Osteoblast (primary cell): ENCODE measurements at regions not wholly inside any gene's neighbourhood (a gene's known extent, or its start where the extent isn't known, plus 50 kb on each side); places are given as distances from the start of the nearest gene placed in this dataset.

ENCODE experiments used
- DNase-seq: peaks from one replicate; pipeline ENCODE4 v3.0.0; 2011; ENCODE audit warnings: low spot score, mixed read lengths; ENCODE audit not compliant: insufficient read length; ENCODE audit errors: missing footprints
- H2AFZ ChIP-seq: 2 replicates; pipeline ENCODE4 v1.6.0; 2011; ENCODE audit warnings: mild to moderate bottlenecking, low read length
- H3K27ac ChIP-seq: 2 replicates; pipeline ENCODE4 v1.5.1; 2011; ENCODE audit warnings: mild to moderate bottlenecking, low read depth, low read length, moderate library complexity
- H3K27me3 ChIP-seq: 2 replicates; pipeline ENCODE4 v1.6.0; 2012; ENCODE audit warnings: mild to moderate bottlenecking, control low read depth, inconsistent platforms, low read length, moderate library complexity; ENCODE audit not compliant: insufficient read depth
- H3K36me3 ChIP-seq: 2 replicates; pipeline ENCODE4 v1.5.1; 2011; ENCODE audit warnings: mild to moderate bottlenecking, low read length, control low read depth, moderate library complexity; ENCODE audit not compliant: insufficient read depth
- H3K4me1 ChIP-seq: 2 replicates; pipeline ENCODE4 v1.5.1; 2011; ENCODE audit warnings: mild to moderate bottlenecking, low read length, control low read depth, moderate library complexity; ENCODE audit not compliant: insufficient read depth
- H3K4me2 ChIP-seq: 2 replicates; pipeline ENCODE4 v1.6.0; 2011; ENCODE audit warnings: mild to moderate bottlenecking, low read length; ENCODE audit not compliant: insufficient read depth
- H3K4me3 ChIP-seq: fragments of 200-600 bp; sonication (generic); 3 replicates; pipeline ENCODE4 v1.5.1; 2012; ENCODE audit warnings: mild to moderate bottlenecking, low read length, inconsistent platforms; ENCODE audit not compliant: insufficient read depth
- H3K79me2 ChIP-seq: 2 replicates; pipeline ENCODE4 v1.6.0; 2012; ENCODE audit warnings: mild to moderate bottlenecking, low read length, control low read depth, inconsistent platforms; ENCODE audit not compliant: insufficient read depth
- H3K9me3 ChIP-seq: 2 replicates; pipeline ENCODE4 v1.5.1; 2011; ENCODE audit warnings: low read depth, low read length, control low read depth
- H4K20me1 ChIP-seq: 2 replicates; pipeline ENCODE4 v1.6.0; 2012; ENCODE audit warnings: mild to moderate bottlenecking, low read length, control low read depth; ENCODE audit not compliant: insufficient read depth
- TF ChIP-seq, protein P1 (sequence below): IDR thresholded peaks from 2 replicates; pipeline ENCODE4 v1.5.1; 2011; ENCODE audit warnings: mild to moderate bottlenecking, low read depth, low read length, moderate library complexity; ENCODE audit errors: extremely low read depth

- peak; percentile 84 for DNase-seq
- Histone ChIP-seq H3K79me2 (no peaks in the 10 kb centered on the region), H2AFZ (peak overlapping the region; percentile 71), H3K4me1 (peaks cover 46% of the 10 kb centered on the region), H3K4me2 (peak overlapping the region; percentile 57), H3K9me3 (no peaks in the 10 kb centered on the region), H3K27ac (peak overlapping the region; percentile 84), H3K4me3 (no peak overlapping the region), H4K20me1 (no peaks in the 10 kb centered on the region), H3K36me3 (no peaks in the 10 kb centered on the region), H3K27me3 (no peaks in the 10 kb centered on the region)
- TF ChIP-seq, protein P1, sequence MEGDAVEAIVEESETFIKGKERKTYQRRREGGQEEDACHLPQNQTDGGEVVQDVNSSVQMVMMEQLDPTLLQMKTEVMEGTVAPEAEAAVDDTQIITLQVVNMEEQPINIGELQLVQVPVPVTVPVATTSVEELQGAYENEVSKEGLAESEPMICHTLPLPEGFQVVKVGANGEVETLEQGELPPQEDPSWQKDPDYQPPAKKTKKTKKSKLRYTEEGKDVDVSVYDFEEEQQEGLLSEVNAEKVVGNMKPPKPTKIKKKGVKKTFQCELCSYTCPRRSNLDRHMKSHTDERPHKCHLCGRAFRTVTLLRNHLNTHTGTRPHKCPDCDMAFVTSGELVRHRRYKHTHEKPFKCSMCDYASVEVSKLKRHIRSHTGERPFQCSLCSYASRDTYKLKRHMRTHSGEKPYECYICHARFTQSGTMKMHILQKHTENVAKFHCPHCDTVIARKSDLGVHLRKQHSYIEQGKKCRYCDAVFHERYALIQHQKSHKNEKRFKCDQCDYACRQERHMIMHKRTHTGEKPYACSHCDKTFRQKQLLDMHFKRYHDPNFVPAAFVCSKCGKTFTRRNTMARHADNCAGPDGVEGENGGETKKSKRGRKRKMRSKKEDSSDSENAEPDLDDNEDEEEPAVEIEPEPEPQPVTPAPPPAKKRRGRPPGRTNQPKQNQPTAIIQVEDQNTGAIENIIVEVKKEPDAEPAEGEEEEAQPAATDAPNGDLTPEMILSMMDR = peak; percentile 29
Observed at GRCh38 chr6:110534731-110535492, 58.5 kb upstream of the SLC22A16 start.

GRCh38 chr6:110532431-110532830, 56.0 kb upstream of the SLC22A16 start:
- Histone ChIP-seq H2AFZ (no peak overlapping the region), H3K27me3 (no peaks in the 10 kb centered on the region), H3K9me3 (no peaks in the 10 kb centered on the region), H4K20me1 (no peaks in the 10 kb centered on the region), H3K36me3 (no peaks in the 10 kb centered on the region), H3K4me1 (peaks cover 62% of the 10 kb centered on the region), H3K4me3 (no peak overlapping the region), H3K79me2 (no peaks in the 10 kb centered on the region), H3K4me2 (no peak overlapping the region), H3K27ac (no peak overlapping the region)
- DNase-seq = no peak
- TF ChIP-seq, protein P1 = no peak

GRCh38 chr6:110530671-110531070, 54.3 kb upstream of the SLC22A16 start:
- no peaks in the 10 kb centered on the region for H3K36me3 ChIP-seq
- H4K20me1 ChIP-seq = no peaks in the 10 kb centered on the region
- DNase-seq = no peak
- no peaks in the 10 kb centered on the region for H3K27me3 ChIP-seq
- H3K4me3 ChIP-seq = no peak overlapping the region
- peak overlapping the region; percentile 86 for H3K27ac ChIP-seq
- no peaks in the 10 kb centered on the region for H3K79me2 ChIP-seq
- no peak overlapping the region for H3K4me2 ChIP-seq
- TF ChIP-seq, protein P1 = no peak
- H3K4me1 ChIP-seq = peaks cover 51% of the 10 kb centered on the region
- H2AFZ ChIP-seq = no peak overlapping the region
- H3K9me3 ChIP-seq = no peaks in the 10 kb centered on the region

- Histone ChIP-seq H3K4me1 (peaks cover 46% of the 10 kb centered on the region), H3K27me3 (no peaks in the 10 kb centered on the region), H3K4me3 (peak overlapping the region; percentile 19), H3K36me3 (no peaks in the 10 kb centered on the region), H3K4me2 (peak overlapping the region; percentile 65), H3K9me3 (no peaks in the 10 kb centered on the region), H4K20me1 (no peaks in the 10 kb centered on the region), H2AFZ (peak overlapping the region; percentile 52), H3K27ac (peak overlapping the region; percentile 86), H3K79me2 (no peaks in the 10 kb centered on the region)
- TF ChIP-seq, protein P1 = no peak
- DNase-seq = no peak
Observed at GRCh38 chr6:110529907-110530306, 53.5 kb upstream of the SLC22A16 start.
